Panc1 (cell line): ENCODE measurements at regions not wholly inside any gene's neighbourhood (a gene's known extent, or its start where the extent isn't known, plus 50 kb on each side); places are given as distances from the start of the nearest gene placed in this dataset.

ENCODE experiments used
- ATAC-seq: fragments of 200-7000 bp; cut with Tn5 transposase; 2 replicates; pipeline ENCODE4 v1.9.1; 2020; ENCODE audit warnings: mild to moderate bottlenecking, moderate library complexity
- BruUV-seq: library from RNA; stranded (reverse); fragments of 400-500 nt; replicated peaks from 2 replicates; lab custom pipeline; 2021; lab: Mats Ljungman, UMichigan
- CTCF ChIA-PET: fragments of 300-600 bp; sonication (Branson Sonifier 250); formaldehyde crosslinking; loops from one replicate; lab custom pipeline; 2022; ENCODE audit warnings: antibody characterized with exemption; lab: Charles Lee
- POLR2A ChIA-PET: fragments of 300-600 bp; sonication (Branson Sonifier 250); formaldehyde crosslinking; loops from one replicate; lab custom pipeline; 2022; ENCODE audit warnings: antibody characterized with exemption; lab: Charles Lee
- DNase-seq: peaks from one replicate; pipeline ENCODE4 v3.0.0-alpha.2; 2010; ENCODE audit warnings: low read depth, low spot score
- H3K27ac ChIP-seq: 2 replicates; pipeline ENCODE4 v1.5.1; 2011; ENCODE audit warnings: mild to moderate bottlenecking, low read length, inconsistent platforms
- H3K27me3 ChIP-seq: fragments of 200-500 bp; sonication (Bioruptor generic); 2 replicates; pipeline ENCODE4 v1.6.0; 2014; ENCODE audit warnings: low read length, inconsistent platforms; ENCODE audit not compliant: control insufficient read depth, insufficient read depth
- H3K36me3 ChIP-seq: fragments of 200-500 bp; sonication (Bioruptor generic); 2 replicates; pipeline ENCODE4 v1.5.1; 2014; ENCODE audit warnings: inconsistent platforms, mild to moderate bottlenecking, low read length, moderate library complexity; ENCODE audit not compliant: control insufficient read depth, insufficient read depth
- H3K4me1 ChIP-seq: 2 replicates; pipeline ENCODE4 v1.5.1; 2011; ENCODE audit warnings: inconsistent platforms, mild to moderate bottlenecking, low read length, moderate library complexity; ENCODE audit not compliant: control insufficient read depth, insufficient read depth
- H3K4me3 ChIP-seq, 2 experiments: 2 replicates each; pipeline ENCODE4 v1.5.1; 2011 to 2012; ENCODE audit warnings: low read depth in 2 of 2, low read length in 2 of 2, mild to moderate bottlenecking in 2 of 2, inconsistent platforms in 1 of 2, moderate library complexity in 1 of 2
- H3K9me3 ChIP-seq: fragments of 200-500 bp; sonication (Bioruptor generic); 2 replicates; pipeline ENCODE4 v1.5.1; 2014; ENCODE audit warnings: low read depth, mild to moderate bottlenecking, inconsistent platforms, low read length, moderate library complexity; ENCODE audit not compliant: control insufficient read depth, insufficient read depth
- POLR2AphosphoS5 ChIP-seq: IDR thresholded peaks from 2 replicates; pipeline ENCODE4 v1.6.1; 2012; ENCODE audit warnings: mild to moderate bottlenecking, low read depth, low read length, moderate library complexity
- SIN3A ChIP-seq: IDR thresholded peaks from 2 replicates; pipeline ENCODE4 v1.6.1; 2012; ENCODE audit warnings: low read depth, mild to moderate bottlenecking, low read length, moderate library complexity, borderline replicate concordance; ENCODE audit not compliant: insufficient read depth
- TCF7L2 ChIP-seq: IDR thresholded peaks from 2 replicates; pipeline ENCODE4 v1.6.1; 2011; ENCODE audit warnings: mild to moderate bottlenecking, low read depth, low read length, inconsistent platforms
- in situ Hi-C: cut with HindIII; loops from 2 replicates; pipeline ENCODE4 v1.10.0; 2016; ENCODE audit warnings: low sequenced_read_pairs, low pct_unique_long_range_greater_than_20kb
- intact Hi-C: fragments of 100-400 bp; cut with micrococcal nuclease; formaldehyde crosslinking; loops from one replicate; pipeline ENCODE4 v1.10.0; 2022; ENCODE audit not compliant: unreplicated experiment
- TF ChIP-seq, protein P1 (sequence below), 2 experiments: IDR thresholded peaks; 2 replicates each; pipeline ENCODE4 v1.6.1; 2011 to 2012; ENCODE audit warnings: low read depth in 2 of 2, control low read depth in 1 of 2, low read length in 1 of 2, mild to moderate bottlenecking in 1 of 2, moderate library complexity in 1 of 2; ENCODE audit not compliant: insufficient read depth in 1 of 2
- TF ChIP-seq, protein P2 (sequence below): fragments of 450-650 bp; IDR thresholded peaks from 2 replicates; pipeline ENCODE4 v1.5.1; 2017; ENCODE audit warnings: mild to moderate bottlenecking

DNA sequence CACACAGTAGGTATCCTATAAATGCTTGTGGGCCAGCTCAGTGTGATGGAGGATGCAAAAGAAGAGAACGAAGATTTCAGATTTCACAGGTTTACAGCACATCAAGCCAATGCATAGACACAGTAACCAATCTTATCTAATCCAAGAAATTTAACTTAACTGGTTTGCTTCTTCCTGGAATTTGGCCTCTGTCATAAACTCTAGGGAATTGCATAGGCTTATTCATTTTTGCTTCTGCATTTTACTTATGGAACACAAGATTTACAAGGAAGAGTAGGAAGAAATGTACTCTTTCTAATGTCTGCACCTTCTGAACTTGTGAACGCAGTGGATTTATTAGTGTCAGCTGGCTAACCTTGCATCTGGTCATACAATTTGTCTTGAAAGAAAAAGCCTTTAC, 389.4 kb upstream of the NPVF start:
- TF ChIP-seq, protein P1, sequence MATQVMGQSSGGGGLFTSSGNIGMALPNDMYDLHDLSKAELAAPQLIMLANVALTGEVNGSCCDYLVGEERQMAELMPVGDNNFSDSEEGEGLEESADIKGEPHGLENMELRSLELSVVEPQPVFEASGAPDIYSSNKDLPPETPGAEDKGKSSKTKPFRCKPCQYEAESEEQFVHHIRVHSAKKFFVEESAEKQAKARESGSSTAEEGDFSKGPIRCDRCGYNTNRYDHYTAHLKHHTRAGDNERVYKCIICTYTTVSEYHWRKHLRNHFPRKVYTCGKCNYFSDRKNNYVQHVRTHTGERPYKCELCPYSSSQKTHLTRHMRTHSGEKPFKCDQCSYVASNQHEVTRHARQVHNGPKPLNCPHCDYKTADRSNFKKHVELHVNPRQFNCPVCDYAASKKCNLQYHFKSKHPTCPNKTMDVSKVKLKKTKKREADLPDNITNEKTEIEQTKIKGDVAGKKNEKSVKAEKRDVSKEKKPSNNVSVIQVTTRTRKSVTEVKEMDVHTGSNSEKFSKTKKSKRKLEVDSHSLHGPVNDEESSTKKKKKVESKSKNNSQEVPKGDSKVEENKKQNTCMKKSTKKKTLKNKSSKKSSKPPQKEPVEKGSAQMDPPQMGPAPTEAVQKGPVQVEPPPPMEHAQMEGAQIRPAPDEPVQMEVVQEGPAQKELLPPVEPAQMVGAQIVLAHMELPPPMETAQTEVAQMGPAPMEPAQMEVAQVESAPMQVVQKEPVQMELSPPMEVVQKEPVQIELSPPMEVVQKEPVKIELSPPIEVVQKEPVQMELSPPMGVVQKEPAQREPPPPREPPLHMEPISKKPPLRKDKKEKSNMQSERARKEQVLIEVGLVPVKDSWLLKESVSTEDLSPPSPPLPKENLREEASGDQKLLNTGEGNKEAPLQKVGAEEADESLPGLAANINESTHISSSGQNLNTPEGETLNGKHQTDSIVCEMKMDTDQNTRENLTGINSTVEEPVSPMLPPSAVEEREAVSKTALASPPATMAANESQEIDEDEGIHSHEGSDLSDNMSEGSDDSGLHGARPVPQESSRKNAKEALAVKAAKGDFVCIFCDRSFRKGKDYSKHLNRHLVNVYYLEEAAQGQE (IDR thresholded peaks at IDR 0.05; ENCODE audit: insufficient read depth in 1 of 2, low read depth in 2 of 2, low read length in 1 of 2), result no peak
- TF ChIP-seq SIN3A (no peak), TCF7L2 (no peak), POLR2AphosphoS5 (no peak)
- TF ChIP-seq, protein P2, sequence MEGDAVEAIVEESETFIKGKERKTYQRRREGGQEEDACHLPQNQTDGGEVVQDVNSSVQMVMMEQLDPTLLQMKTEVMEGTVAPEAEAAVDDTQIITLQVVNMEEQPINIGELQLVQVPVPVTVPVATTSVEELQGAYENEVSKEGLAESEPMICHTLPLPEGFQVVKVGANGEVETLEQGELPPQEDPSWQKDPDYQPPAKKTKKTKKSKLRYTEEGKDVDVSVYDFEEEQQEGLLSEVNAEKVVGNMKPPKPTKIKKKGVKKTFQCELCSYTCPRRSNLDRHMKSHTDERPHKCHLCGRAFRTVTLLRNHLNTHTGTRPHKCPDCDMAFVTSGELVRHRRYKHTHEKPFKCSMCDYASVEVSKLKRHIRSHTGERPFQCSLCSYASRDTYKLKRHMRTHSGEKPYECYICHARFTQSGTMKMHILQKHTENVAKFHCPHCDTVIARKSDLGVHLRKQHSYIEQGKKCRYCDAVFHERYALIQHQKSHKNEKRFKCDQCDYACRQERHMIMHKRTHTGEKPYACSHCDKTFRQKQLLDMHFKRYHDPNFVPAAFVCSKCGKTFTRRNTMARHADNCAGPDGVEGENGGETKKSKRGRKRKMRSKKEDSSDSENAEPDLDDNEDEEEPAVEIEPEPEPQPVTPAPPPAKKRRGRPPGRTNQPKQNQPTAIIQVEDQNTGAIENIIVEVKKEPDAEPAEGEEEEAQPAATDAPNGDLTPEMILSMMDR, result no peak
- ATAC-seq, result no peak
- Histone ChIP-seq H3K27ac (no peak overlapping the region), H3K27me3 (peaks cover 7% of the 10 kb centered on the region), H3K9me3 (no peaks in the 10 kb centered on the region), H3K4me3 (no peak overlapping the region), H3K36me3 (no peaks in the 10 kb centered on the region), H3K4me1 (no peaks in the 10 kb centered on the region)
- BruUV-seq, result no TSS peak
- CTCF ChIA-PET, result no interaction called here
- POLR2A ChIA-PET, result no interaction called here
- intact Hi-C loops (no loop called here), in situ Hi-C loops (no loop called here)
- no peak for DNase-seq

DNA sequence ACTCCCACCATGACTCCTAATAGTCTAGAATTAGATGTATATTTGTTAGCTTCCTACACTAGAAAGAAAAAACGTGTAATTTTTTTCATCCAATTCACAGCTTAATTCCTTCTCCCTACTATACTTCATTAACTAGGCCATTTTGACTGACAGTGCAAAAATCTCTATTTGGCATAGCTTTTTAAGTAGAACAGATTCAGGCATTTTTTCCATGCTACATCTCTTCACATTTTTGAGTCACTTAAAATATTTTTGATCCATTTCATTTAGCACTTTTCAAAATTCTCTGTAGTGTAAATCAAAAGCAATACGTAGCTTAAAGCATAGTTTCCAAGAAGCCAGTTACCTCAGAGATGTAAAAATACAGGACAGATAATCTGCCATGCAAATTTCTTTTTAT, 391.1 kb upstream of the NPVF start:
- H3K36me3 ChIP-seq, result no peaks in the 10 kb centered on the region
- no peak overlapping the region for H3K4me3 ChIP-seq
- POLR2A ChIA-PET, result no interaction called here
- H3K9me3 ChIP-seq, result no peaks in the 10 kb centered on the region
- H3K27ac ChIP-seq, result no peak overlapping the region
- intact Hi-C loops, result no loop called here
- TF ChIP-seq, protein P1 (IDR thresholded peaks at IDR 0.05; ENCODE audit: insufficient read depth in 1 of 2, low read depth in 2 of 2, low read length in 1 of 2), result no peak
- no peak for TF ChIP-seq SIN3A
- TF ChIP-seq TCF7L2, result no peak
- no peak for TF ChIP-seq POLR2AphosphoS5
- TF ChIP-seq, protein P2, result no peak
- DNase-seq, result no peak
- ATAC-seq, result no peak
- peaks cover 7% of the 10 kb centered on the region for H3K27me3 ChIP-seq
- in situ Hi-C loops, result no loop called here
- CTCF ChIA-PET, result interaction anchor here (0.6 kb wide), 1 partner anchor 665 kb away, joined by 6 read pairs; no protein-coding TSS in a partner anchor
- no peaks in the 10 kb centered on the region for H3K4me1 ChIP-seq
- no TSS peak for BruUV-seq
